HFFc6 (cell line): ENCODE measurements at regions not wholly inside any gene's neighbourhood (a gene's known extent, or its start where the extent isn't known, plus 50 kb on each side); places are given as distances from the start of the nearest gene placed in this dataset.
A peak's percentile ranks its signal among the peaks of the same experiment; 100 is the strongest.

ENCODE experiments used
- DNase-seq: peaks from one replicate; pipeline ENCODE4 v3.0.0-alpha.2; 2018
- H3K27ac Mint-ChIP-seq: 2 replicates; pipeline ENCODE4 v1.8.0; 2020; ENCODE audit warnings: mild to moderate bottlenecking, mixed read lengths
- H3K27me3 Mint-ChIP-seq: 2 replicates; pipeline ENCODE4 v1.8.0; 2021; ENCODE audit warnings: mild to moderate bottlenecking, moderate library complexity, mixed read lengths; ENCODE audit not compliant: insufficient read depth
- H3K36me3 Mint-ChIP-seq: 2 replicates; pipeline ENCODE4 v1.8.0; 2021; ENCODE audit warnings: low read depth, mixed read lengths
- H3K4me1 Mint-ChIP-seq: 2 replicates; pipeline ENCODE4 v1.8.0; 2020; ENCODE audit warnings: low read depth, mixed read lengths
- H3K4me3 Mint-ChIP-seq: 2 replicates; pipeline ENCODE4 v1.8.0; 2020; ENCODE audit warnings: mild to moderate bottlenecking, moderate library complexity, mixed read lengths
- H3K9me3 Mint-ChIP-seq: 2 replicates; pipeline ENCODE4 v1.8.0; 2020; ENCODE audit warnings: mild to moderate bottlenecking, mixed read lengths
- CTCF ChIP-seq: fragments of 200-600 bp; sonication (generic); IDR thresholded peaks from 2 replicates; pipeline ENCODE4 v1.5.0; 2021; ENCODE audit warnings: antibody characterized with exemption, mild to moderate bottlenecking

- Mint-ChIP-seq H3K27ac (no peak overlapping the region), H3K4me1 (peaks cover 62% of the 10 kb centered on the region), H3K9me3 (no peaks in the 10 kb centered on the region), H3K4me3 (no peak overlapping the region), H3K27me3 (peaks cover 2% of the 10 kb centered on the region), H3K36me3 (no peaks in the 10 kb centered on the region)
- DNase-seq: no peak
- no peak for TF ChIP-seq CTCF
Observed at GRCh38 chr2:120594856-120595685, 140.6 kb upstream of the GLI2 start.

DNA sequence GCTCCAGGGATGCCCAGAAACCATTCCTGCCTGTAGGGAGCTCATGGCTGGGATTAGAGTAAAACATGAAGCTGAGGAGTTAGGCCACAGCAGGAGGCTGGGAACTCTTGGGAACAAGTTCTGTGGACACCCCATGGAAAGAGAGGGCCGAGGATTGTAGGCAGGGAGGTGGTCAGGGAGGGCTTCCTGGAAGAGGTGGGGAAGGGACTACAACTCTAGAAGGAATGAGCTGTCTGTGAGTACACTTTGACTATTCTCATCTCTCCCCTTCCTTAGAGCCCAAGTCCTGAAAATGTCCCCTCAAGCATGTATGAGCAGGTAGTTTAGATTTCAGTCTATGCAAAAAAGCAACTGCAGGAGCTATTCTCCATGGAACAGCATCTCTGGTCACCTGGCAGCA is 139.9 kb upstream of the GLI2 start:
- peaks cover 56% of the 10 kb centered on the region for H3K4me1 Mint-ChIP-seq
- H3K27ac Mint-ChIP-seq: no peak overlapping the region; the same call in 1 of the 2 replicates
- no peaks in the 10 kb centered on the region for H3K36me3 Mint-ChIP-seq
- TF ChIP-seq CTCF: no peak
- H3K9me3 Mint-ChIP-seq: no peaks in the 10 kb centered on the region
- no peak overlapping the region for H3K4me3 Mint-ChIP-seq
- peaks cover 2% of the 10 kb centered on the region for H3K27me3 Mint-ChIP-seq
- DNase-seq: no peak

DNA sequence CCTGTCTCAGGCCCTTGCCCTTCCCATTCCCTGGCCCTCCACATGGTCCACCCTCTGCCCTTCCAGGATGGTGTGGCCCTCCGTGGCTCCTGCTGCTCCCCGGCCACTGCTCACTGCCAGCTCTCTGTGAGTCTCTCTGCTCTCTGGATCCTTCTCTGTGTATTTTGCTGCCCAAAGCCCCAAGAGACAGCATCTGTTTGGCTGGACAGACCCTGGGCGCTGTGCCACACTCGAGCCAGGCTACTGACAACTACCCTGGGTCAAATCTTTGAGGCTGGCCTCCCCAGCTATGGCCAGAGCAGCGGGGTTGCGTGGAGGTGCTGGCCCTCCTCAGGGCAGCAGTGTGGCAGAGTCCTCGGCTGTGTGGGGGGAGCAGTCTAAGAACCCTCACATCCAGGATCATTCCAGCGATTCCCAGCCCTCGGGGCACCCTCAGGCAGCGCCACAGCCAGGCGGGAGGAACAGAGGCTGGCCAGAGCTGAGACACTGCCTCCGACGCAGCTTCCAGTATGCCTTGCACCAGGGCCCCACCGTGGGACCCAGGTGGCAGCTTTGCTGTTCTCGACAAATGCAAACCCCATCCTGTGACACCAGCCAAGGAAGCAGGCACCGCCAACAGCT is 139.4 kb upstream of the GLI2 start:
- Mint-ChIP-seq H3K4me3 (no peak overlapping the region; the same call in 1 of the 2 replicates), H3K36me3 (no peaks in the 10 kb centered on the region), H3K4me1 (peaks cover 50% of the 10 kb centered on the region), H3K27me3 (peaks cover 2% of the 10 kb centered on the region), H3K9me3 (no peaks in the 10 kb centered on the region), H3K27ac (peak overlapping the region; percentile 45)
- DNase-seq: no peak
- TF ChIP-seq CTCF: no peak

GRCh38 chr2:120596990-120597594 is 138.6 kb upstream of the GLI2 start:
- Mint-ChIP-seq H3K36me3 (no peaks in the 10 kb centered on the region), H3K4me3 (peak overlapping the region; percentile 3; the same call in 1 of the 2 replicates), H3K27ac (peak overlapping the region; percentile 45), H3K27me3 (peaks cover 2% of the 10 kb centered on the region), H3K4me1 (peaks cover 42% of the 10 kb centered on the region), H3K9me3 (no peaks in the 10 kb centered on the region)
- no peak for TF ChIP-seq CTCF
- DNase-seq: peak; percentile 47

DNA sequence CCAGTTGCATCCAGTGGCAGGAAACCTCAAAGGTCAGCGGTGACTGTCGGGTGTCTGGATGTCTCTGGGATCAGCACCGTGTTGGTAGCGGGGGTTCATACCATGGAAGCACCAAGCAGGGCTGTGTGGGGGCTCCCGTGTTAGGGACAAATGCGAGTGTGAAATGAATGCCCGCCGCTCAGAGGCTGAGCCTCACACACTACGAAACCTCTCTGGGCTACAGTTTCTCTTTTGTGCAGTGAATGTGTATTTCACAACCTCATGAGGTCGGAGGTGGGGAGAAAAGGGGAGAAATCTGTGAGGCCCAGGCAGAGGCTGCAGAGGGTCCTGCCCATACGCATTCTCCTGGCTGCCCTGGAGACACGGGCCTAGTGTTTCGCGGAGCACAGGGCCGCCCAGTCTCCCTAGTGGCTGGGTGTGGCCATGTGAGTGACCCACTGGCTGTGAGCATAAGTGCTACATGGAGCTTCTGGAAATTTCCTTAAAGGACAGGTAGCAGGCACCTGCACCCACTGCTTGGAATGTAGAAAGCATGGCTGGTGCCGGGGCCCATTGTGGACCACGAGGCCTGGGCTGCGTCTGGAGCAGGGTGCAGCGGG is 138.0 kb upstream of the GLI2 start:
- peaks cover 2% of the 10 kb centered on the region for H3K27me3 Mint-ChIP-seq
- peak overlapping the region; percentile 45; the same call in 1 of the 2 replicates for H3K27ac Mint-ChIP-seq
- TF ChIP-seq CTCF: no peak
- no peaks in the 10 kb centered on the region for H3K36me3 Mint-ChIP-seq
- H3K4me1 Mint-ChIP-seq: peaks cover 41% of the 10 kb centered on the region
- DNase-seq: no peak
- H3K4me3 Mint-ChIP-seq: no peak overlapping the region; the same call in 1 of the 2 replicates
- no peaks in the 10 kb centered on the region for H3K9me3 Mint-ChIP-seq
